K562 (cell line): ENCODE measurements at regions not wholly inside any gene's neighbourhood (a gene's known extent, or its start where the extent isn't known, plus 50 kb on each side); places are given as distances from the start of the nearest gene placed in this dataset.

Experiments
- RAD21 ChIP-seq, 2 experiments: fragments of 250-450 bp in 1 of 2; fragments of 450-650 bp in 1 of 2; sonication (Bioruptor Pico) in 1 of 2; formaldehyde crosslinking in 1 of 2; IDR thresholded peaks in 1 of 2; conservative IDR thresholded peaks in 1 of 2; 2 replicates each; pipeline versions ENCODE4 v1.4.0 to v1.8.0; 2020 to 2022; ENCODE audit warnings: mild to moderate bottlenecking in 2 of 2, moderate library complexity in 1 of 2
- YY1 ChIP-seq, 3 experiments: IDR thresholded peaks; 2 replicates each; pipeline ENCODE4 v1.6.1; 2011; ENCODE audit warnings: low read length in 2 of 3, mild to moderate bottlenecking in 2 of 3, moderate library complexity in 2 of 3, borderline replicate concordance in 1 of 3, control low read depth in 1 of 3, low read depth in 1 of 3; ENCODE audit not compliant: insufficient read depth in 3 of 3, insufficient replicate concordance in 2 of 3, control insufficient read depth in 1 of 3, insufficient read length in 1 of 3; ENCODE audit errors: extremely low read depth in 1 of 3

- TF ChIP-seq RAD21 (CRISPR knock-in tag; conservative IDR thresholded peaks at IDR 0.05 in 1 of 2, IDR thresholded peaks at IDR 0.05 in 1 of 2) (no peak), YY1 (IDR thresholded peaks at IDR 0.05; ENCODE audit: borderline replicate concordance in 1 of 3, control insufficient read depth in 1 of 3, extremely low read depth in 1 of 3, insufficient read depth in 3 of 3, insufficient read length in 1 of 3, insufficient replicate concordance in 2 of 3, low read depth in 1 of 3, low read length in 2 of 3) (no peak)
Measured at GRCh38 chr4:108431986-108432385, 188.4 kb upstream of the RPL34 start.
